GM23338 (cell line): ENCODE measurements at regions not wholly inside any gene's neighbourhood (a gene's known extent, or its start where the extent isn't known, plus 50 kb on each side); places are given as distances from the start of the nearest gene placed in this dataset.

Source experiments
- ATAC-seq: fragments of 200-7000 bp; cut with Tn5 transposase; 3 replicates; pipeline ENCODE4 v1.9.1; 2020
- DNase-seq: peaks from one replicate; pipeline ENCODE4 v3.0.0-alpha.2; 2015; ENCODE audit warnings: low spot score
- H2AFZ ChIP-seq: fragments of 200-600 bp; sonication (generic); 2 replicates; pipeline ENCODE4 v1.8.0; 2016; ENCODE audit warnings: antibody characterized with exemption, mild to moderate bottlenecking, moderate library complexity
- H3F3A ChIP-seq: fragments of 200-600 bp; sonication (generic); replicated peaks from 2 replicates; pipeline ENCODE4 v1.8.0; 2017; ENCODE audit warnings: antibody characterized with exemption, mixed run types, low read depth
- H3K27ac ChIP-seq: fragments of 200-600 bp; sonication (generic); 2 replicates; pipeline ENCODE4 v1.6.1; 2016; ENCODE audit warnings: low read depth
- H3K27me3 ChIP-seq: fragments of 200-600 bp; sonication (generic); 2 replicates; pipeline ENCODE4 v1.8.0; 2016; ENCODE audit warnings: mild to moderate bottlenecking, mixed run types, moderate library complexity; ENCODE audit not compliant: insufficient read depth
- H3K36me3 ChIP-seq: fragments of 200-600 bp; sonication (generic); 2 replicates; pipeline ENCODE4 v1.8.0; 2016; ENCODE audit warnings: mild to moderate bottlenecking; ENCODE audit not compliant: insufficient read depth
- H3K4me1 ChIP-seq: fragments of 200-600 bp; sonication (generic); 2 replicates; pipeline ENCODE4 v1.8.0; 2016; ENCODE audit warnings: mild to moderate bottlenecking, moderate library complexity; ENCODE audit not compliant: insufficient read depth
- H3K4me2 ChIP-seq: fragments of 200-600 bp; sonication (generic); 2 replicates; pipeline ENCODE4 v1.7.1; 2017; ENCODE audit warnings: mixed run types
- H3K4me3 ChIP-seq: fragments of 200-600 bp; sonication (generic); 2 replicates; pipeline ENCODE4 v1.6.1; 2016; ENCODE audit warnings: mixed run types
- H3K79me2 ChIP-seq: fragments of 200-600 bp; sonication (generic); replicated peaks from 2 replicates; pipeline ENCODE4 v1.8.0; 2017; ENCODE audit warnings: mild to moderate bottlenecking; ENCODE audit not compliant: insufficient read depth
- H3K9me2 ChIP-seq: fragments of 200-600 bp; sonication (generic); 2 replicates; pipeline ENCODE4 v1.8.0; 2017; ENCODE audit not compliant: insufficient read depth
- H4K20me1 ChIP-seq: fragments of 200-600 bp; sonication (generic); replicated peaks from 2 replicates; pipeline ENCODE4 v1.8.0; 2017; ENCODE audit warnings: mild to moderate bottlenecking; ENCODE audit not compliant: insufficient read depth
- H3K27ac Mint-ChIP-seq: 2 replicates; pipeline ENCODE4 v1.8.0; 2020; ENCODE audit warnings: inconsistent platforms, mild to moderate bottlenecking, moderate library complexity, mixed read lengths
- H3K27me3 Mint-ChIP-seq: 3 replicates; pipeline ENCODE4 v1.8.0; 2022; ENCODE audit warnings: low read depth, mild to moderate bottlenecking, moderate library complexity, mixed read lengths, inconsistent platforms; ENCODE audit not compliant: insufficient read depth, poor library complexity
- H3K36me3 Mint-ChIP-seq: 3 replicates; pipeline ENCODE4 v1.8.0; 2021; ENCODE audit warnings: low read depth, mild to moderate bottlenecking, inconsistent platforms, moderate library complexity, mixed read lengths
- H3K4me1 Mint-ChIP-seq: 3 replicates; pipeline ENCODE4 v1.8.0; 2020; ENCODE audit warnings: mild to moderate bottlenecking, inconsistent platforms, mixed read lengths
- H3K4me3 Mint-ChIP-seq: 3 replicates; pipeline ENCODE4 v1.8.0; 2021; ENCODE audit warnings: moderate library complexity, mild to moderate bottlenecking, inconsistent platforms, mixed read lengths
- H3K9me3 Mint-ChIP-seq: 3 replicates; pipeline ENCODE4 v1.8.0; 2020; ENCODE audit warnings: moderate library complexity, mild to moderate bottlenecking, inconsistent platforms, mixed read lengths
- CREB1 ChIP-seq: fragments of 250-450 bp; sonication (Bioruptor Pico); IDR thresholded peaks from 2 replicates; pipeline ENCODE4 v1.5.0; 2020; ENCODE audit warnings: low read depth, mild to moderate bottlenecking, moderate library complexity
- EZH2 ChIP-seq: fragments of 200-600 bp; sonication (generic); IDR thresholded peaks from one replicate; pipeline ENCODE4 v1.8.0; 2017; ENCODE audit warnings: antibody characterized with exemption, mild to moderate bottlenecking, low read depth; ENCODE audit not compliant: unreplicated experiment
- EZH2phosphoT487 ChIP-seq: fragments of 200-600 bp; sonication (generic); IDR thresholded peaks from one replicate; pipeline ENCODE4 v1.8.1; 2018; ENCODE audit warnings: antibody characterized with exemption; ENCODE audit not compliant: unreplicated experiment
- JUNB ChIP-seq: IDR thresholded peaks from one replicate; pipeline ENCODE4 v1.6.1; 2016; ENCODE audit warnings: antibody characterized with exemption; ENCODE audit not compliant: unreplicated experiment
- NANOG ChIP-seq: IDR thresholded peaks from 2 replicates; pipeline ENCODE4 v1.6.1; 2016; ENCODE audit warnings: antibody characterized with exemption, borderline replicate concordance
- POLR2AphosphoS5 ChIP-seq: IDR thresholded peaks from 2 replicates; pipeline ENCODE4 v1.6.1; 2016; ENCODE audit warnings: antibody characterized with exemption, low read depth
- REST ChIP-seq: IDR thresholded peaks from one replicate; pipeline ENCODE4 v1.6.1; 2018; ENCODE audit warnings: antibody characterized with exemption; ENCODE audit not compliant: unreplicated experiment
- STAT1 ChIP-seq: IDR thresholded peaks from one replicate; pipeline ENCODE4 v1.6.1; 2016; ENCODE audit warnings: antibody characterized with exemption; ENCODE audit not compliant: unreplicated experiment
- ZNF114 ChIP-seq: fragments of 250-450 bp; sonication (Bioruptor Pico); IDR thresholded peaks from 2 replicates; pipeline ENCODE4 v1.5.0; 2020; ENCODE audit warnings: mild to moderate bottlenecking, moderate library complexity
- ZNF331 ChIP-seq: fragments of 250-450 bp; sonication (Bioruptor Pico); IDR thresholded peaks from 2 replicates; pipeline ENCODE4 v1.5.0; 2020; ENCODE audit warnings: low read depth, mild to moderate bottlenecking, moderate library complexity
- TF ChIP-seq, protein P1 (sequence below), 2 experiments: fragments of 200-600 bp in 1 of 2; sonication (generic) in 1 of 2; conservative IDR thresholded peaks; 2 replicates each; pipeline versions ENCODE4 v1.5.1 to v1.6.1; 2016 to 2017; ENCODE audit warnings: antibody characterized with exemption in 2 of 2, low read depth in 2 of 2, mild to moderate bottlenecking in 2 of 2, moderate library complexity in 1 of 2
- TF ChIP-seq, protein P2 (sequence below): fragments of 250-450 bp; sonication (Bioruptor Pico); IDR thresholded peaks from 2 replicates; pipeline ENCODE4 v1.5.0; 2020; ENCODE audit warnings: mild to moderate bottlenecking, moderate library complexity
- TF ChIP-seq, protein P3 (sequence below): IDR thresholded peaks from 2 replicates; pipeline ENCODE4 v1.6.1; 2016; ENCODE audit warnings: antibody characterized with exemption

- no peaks in the 10 kb centered on the region for H3K36me3 ChIP-seq
- H3K4me2 ChIP-seq, result no peak overlapping the region
- no peak overlapping the region for H3K4me3 ChIP-seq
- H4K20me1 ChIP-seq, result no peaks in the 10 kb centered on the region
- H3K27me3 ChIP-seq, result no peaks in the 10 kb centered on the region
- H3K27ac Mint-ChIP-seq, result no peak overlapping the region
- peaks cover 61% of the 10 kb centered on the region for H3K9me3 Mint-ChIP-seq
- H3K79me2 ChIP-seq, result no peaks in the 10 kb centered on the region
- no peaks in the 10 kb centered on the region for H3K27me3 Mint-ChIP-seq
- DNase-seq (no peak), ATAC-seq (no peak)
- H3K27ac ChIP-seq, result no peak overlapping the region
- H2AFZ ChIP-seq, result no peak overlapping the region
- H3K4me1 ChIP-seq, result no peaks in the 10 kb centered on the region
- H3K4me3 Mint-ChIP-seq, result no peak overlapping the region
- no peaks in the 10 kb centered on the region; the same call in none of the 2 replicates for H3K9me2 ChIP-seq
- no peak for TF ChIP-seq STAT1
- TF ChIP-seq, protein P1, sequence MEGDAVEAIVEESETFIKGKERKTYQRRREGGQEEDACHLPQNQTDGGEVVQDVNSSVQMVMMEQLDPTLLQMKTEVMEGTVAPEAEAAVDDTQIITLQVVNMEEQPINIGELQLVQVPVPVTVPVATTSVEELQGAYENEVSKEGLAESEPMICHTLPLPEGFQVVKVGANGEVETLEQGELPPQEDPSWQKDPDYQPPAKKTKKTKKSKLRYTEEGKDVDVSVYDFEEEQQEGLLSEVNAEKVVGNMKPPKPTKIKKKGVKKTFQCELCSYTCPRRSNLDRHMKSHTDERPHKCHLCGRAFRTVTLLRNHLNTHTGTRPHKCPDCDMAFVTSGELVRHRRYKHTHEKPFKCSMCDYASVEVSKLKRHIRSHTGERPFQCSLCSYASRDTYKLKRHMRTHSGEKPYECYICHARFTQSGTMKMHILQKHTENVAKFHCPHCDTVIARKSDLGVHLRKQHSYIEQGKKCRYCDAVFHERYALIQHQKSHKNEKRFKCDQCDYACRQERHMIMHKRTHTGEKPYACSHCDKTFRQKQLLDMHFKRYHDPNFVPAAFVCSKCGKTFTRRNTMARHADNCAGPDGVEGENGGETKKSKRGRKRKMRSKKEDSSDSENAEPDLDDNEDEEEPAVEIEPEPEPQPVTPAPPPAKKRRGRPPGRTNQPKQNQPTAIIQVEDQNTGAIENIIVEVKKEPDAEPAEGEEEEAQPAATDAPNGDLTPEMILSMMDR (conservative IDR thresholded peaks at IDR 0.05; ENCODE audit: low read depth in 2 of 2), result no peak
- no peak for TF ChIP-seq ZNF114 (CRISPR knock-in tag)
- TF ChIP-seq JUNB, result no peak
- no peak for TF ChIP-seq EZH2
- no peak for TF ChIP-seq POLR2AphosphoS5
- no peak for TF ChIP-seq CREB1 (CRISPR knock-in tag)
- TF ChIP-seq, protein P2, sequence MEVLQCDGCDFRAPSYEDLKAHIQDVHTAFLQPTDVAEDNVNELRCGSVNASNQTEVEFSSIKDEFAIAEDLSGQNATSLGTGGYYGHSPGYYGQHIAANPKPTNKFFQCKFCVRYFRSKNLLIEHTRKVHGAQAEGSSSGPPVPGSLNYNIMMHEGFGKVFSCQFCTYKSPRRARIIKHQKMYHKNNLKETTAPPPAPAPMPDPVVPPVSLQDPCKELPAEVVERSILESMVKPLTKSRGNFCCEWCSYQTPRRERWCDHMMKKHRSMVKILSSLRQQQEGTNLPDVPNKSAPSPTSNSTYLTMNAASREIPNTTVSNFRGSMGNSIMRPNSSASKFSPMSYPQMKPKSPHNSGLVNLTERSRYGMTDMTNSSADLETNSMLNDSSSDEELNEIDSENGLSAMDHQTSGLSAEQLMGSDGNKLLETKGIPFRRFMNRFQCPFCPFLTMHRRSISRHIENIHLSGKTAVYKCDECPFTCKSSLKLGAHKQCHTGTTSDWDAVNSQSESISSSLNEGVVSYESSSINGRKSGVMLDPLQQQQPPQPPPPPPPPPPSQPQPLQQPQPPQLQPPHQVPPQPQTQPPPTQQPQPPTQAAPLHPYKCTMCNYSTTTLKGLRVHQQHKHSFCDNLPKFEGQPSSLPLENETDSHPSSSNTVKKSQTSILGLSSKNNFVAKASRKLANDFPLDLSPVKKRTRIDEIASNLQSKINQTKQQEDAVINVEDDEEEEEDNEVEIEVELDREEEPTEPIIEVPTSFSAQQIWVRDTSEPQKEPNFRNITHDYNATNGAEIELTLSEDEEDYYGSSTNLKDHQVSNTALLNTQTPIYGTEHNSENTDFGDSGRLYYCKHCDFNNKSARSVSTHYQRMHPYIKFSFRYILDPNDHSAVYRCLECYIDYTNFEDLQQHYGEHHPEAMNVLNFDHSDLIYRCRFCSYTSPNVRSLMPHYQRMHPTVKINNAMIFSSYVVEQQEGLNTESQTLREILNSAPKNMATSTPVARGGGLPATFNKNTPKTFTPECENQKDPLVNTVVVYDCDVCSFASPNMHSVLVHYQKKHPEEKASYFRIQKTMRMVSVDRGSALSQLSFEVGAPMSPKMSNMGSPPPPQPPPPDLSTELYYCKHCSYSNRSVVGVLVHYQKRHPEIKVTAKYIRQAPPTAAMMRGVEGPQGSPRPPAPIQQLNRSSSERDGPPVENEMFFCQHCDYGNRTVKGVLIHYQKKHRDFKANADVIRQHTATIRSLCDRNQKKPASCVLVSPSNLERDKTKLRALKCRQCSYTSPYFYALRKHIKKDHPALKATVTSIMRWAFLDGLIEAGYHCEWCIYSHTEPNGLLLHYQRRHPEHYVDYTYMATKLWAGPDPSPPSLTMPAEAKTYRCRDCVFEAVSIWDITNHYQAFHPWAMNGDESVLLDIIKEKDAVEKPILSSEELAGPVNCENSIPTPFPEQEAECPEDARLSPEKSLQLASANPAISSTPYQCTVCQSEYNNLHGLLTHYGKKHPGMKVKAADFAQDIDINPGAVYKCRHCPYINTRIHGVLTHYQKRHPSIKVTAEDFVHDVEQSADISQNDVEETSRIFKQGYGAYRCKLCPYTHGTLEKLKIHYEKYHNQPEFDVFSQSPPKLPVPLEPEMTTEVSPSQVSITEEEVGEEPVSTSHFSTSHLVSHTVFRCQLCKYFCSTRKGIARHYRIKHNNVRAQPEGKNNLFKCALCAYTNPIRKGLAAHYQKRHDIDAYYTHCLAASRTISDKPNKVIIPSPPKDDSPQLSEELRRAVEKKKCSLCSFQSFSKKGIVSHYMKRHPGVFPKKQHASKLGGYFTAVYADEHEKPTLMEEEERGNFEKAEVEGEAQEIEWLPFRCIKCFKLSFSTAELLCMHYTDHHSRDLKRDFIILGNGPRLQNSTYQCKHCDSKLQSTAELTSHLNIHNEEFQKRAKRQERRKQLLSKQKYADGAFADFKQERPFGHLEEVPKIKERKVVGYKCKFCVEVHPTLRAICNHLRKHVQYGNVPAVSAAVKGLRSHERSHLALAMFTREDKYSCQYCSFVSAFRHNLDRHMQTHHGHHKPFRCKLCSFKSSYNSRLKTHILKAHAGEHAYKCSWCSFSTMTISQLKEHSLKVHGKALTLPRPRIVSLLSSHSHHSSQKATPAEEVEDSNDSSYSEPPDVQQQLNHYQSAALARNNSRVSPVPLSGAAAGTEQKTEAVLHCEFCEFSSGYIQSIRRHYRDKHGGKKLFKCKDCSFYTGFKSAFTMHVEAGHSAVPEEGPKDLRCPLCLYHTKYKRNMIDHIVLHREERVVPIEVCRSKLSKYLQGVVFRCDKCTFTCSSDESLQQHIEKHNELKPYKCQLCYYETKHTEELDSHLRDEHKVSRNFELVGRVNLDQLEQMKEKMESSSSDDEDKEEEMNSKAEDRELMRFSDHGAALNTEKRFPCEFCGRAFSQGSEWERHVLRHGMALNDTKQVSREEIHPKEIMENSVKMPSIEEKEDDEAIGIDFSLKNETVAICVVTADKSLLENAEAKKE (CRISPR knock-in tag), result no peak
- TF ChIP-seq NANOG, result no peak
- no peak for TF ChIP-seq REST
- TF ChIP-seq, protein P3, sequence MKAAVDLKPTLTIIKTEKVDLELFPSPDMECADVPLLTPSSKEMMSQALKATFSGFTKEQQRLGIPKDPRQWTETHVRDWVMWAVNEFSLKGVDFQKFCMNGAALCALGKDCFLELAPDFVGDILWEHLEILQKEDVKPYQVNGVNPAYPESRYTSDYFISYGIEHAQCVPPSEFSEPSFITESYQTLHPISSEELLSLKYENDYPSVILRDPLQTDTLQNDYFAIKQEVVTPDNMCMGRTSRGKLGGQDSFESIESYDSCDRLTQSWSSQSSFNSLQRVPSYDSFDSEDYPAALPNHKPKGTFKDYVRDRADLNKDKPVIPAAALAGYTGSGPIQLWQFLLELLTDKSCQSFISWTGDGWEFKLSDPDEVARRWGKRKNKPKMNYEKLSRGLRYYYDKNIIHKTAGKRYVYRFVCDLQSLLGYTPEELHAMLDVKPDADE, result no peak
- no peak for TF ChIP-seq EZH2phosphoT487
- TF ChIP-seq ZNF331 (CRISPR knock-in tag), result no peak
- peaks cover 3% of the 10 kb centered on the region; the same call in 2 of the 3 replicates for H3K4me1 Mint-ChIP-seq
- no peaks in the 10 kb centered on the region for H3F3A ChIP-seq
- H3K36me3 Mint-ChIP-seq, result peaks cover 18% of the 10 kb centered on the region
Observed at GRCh38 chr15:46591462-46591861, 956.6 kb downstream of the SQOR start.
